SU-DHL-6 (cell line): ENCODE measurements at regions not wholly inside any gene's neighbourhood (a gene's known extent, or its start where the extent isn't known, plus 50 kb on each side); places are given as distances from the start of the nearest gene placed in this dataset.

Source experiments
- CTCF ChIP-seq: fragments of 200-600 bp; sonication (generic); IDR thresholded peaks from one replicate; pipeline ENCODE4 v1.5.1; 2017; ENCODE audit warnings: antibody characterized with exemption, mild to moderate bottlenecking, low read length, moderate library complexity; ENCODE audit not compliant: insufficient read depth, poor library complexity, severe bottlenecking
- EZH2phosphoT487 ChIP-seq: fragments of 200-600 bp; sonication (generic), shearing (Covaris generic); conservative IDR thresholded peaks from 2 replicates; pipeline ENCODE4 v1.6.1; 2018; ENCODE audit warnings: mild to moderate bottlenecking, antibody characterized with exemption, low read length, moderate library complexity, mixed read lengths

- TF ChIP-seq CTCF (no peak), EZH2phosphoT487 (no peak)
These were observed 179.4 kb downstream of the OPA1 start for GRCh38 chr3:193772422-193772763.
